Glutamatergic neuron (in vitro differentiated cells): ENCODE measurements at regions not wholly inside any gene's neighbourhood (a gene's known extent, or its start where the extent isn't known, plus 50 kb on each side); places are given as distances from the start of the nearest gene placed in this dataset.

Experiments
- DNase-seq: peaks from one replicate; pipeline ENCODE4 v3.0.0; 2022
- H3K27ac Mint-ChIP-seq: one replicate; pipeline ENCODE4 v1.8.0; 2020; ENCODE audit warnings: mild to moderate bottlenecking, mixed read lengths, inconsistent platforms; ENCODE audit not compliant: unreplicated experiment
- H3K27me3 Mint-ChIP-seq: one replicate; pipeline ENCODE4 v1.8.0; 2020; ENCODE audit warnings: mild to moderate bottlenecking, moderate library complexity, mixed read lengths, inconsistent platforms; ENCODE audit not compliant: unreplicated experiment
- H3K36me3 Mint-ChIP-seq: one replicate; pipeline ENCODE4 v1.8.0; 2020; ENCODE audit warnings: mild to moderate bottlenecking, mixed read lengths, inconsistent platforms; ENCODE audit not compliant: unreplicated experiment
- H3K4me1 Mint-ChIP-seq: one replicate; pipeline ENCODE4 v1.8.0; 2020; ENCODE audit warnings: mild to moderate bottlenecking, low read depth, mixed read lengths, inconsistent platforms; ENCODE audit not compliant: unreplicated experiment
- H3K4me3 Mint-ChIP-seq: one replicate; pipeline ENCODE4 v1.8.0; 2020; ENCODE audit warnings: mild to moderate bottlenecking, mixed read lengths, inconsistent platforms; ENCODE audit not compliant: unreplicated experiment
- H3K9me3 Mint-ChIP-seq: one replicate; pipeline ENCODE4 v1.8.0; 2020; ENCODE audit warnings: mild to moderate bottlenecking, moderate library complexity, mixed read lengths, inconsistent platforms; ENCODE audit not compliant: unreplicated experiment
- TF ChIP-seq, protein P1 (sequence below): fragments of 200-600 bp; sonication (generic); IDR thresholded peaks from one replicate; pipeline ENCODE4 v1.5.0; 2021; ENCODE audit not compliant: partially characterized antibody, unreplicated experiment

- Mint-ChIP-seq H3K9me3 (peaks cover 5% of the 10 kb centered on the region), H3K27me3 (peaks cover 7% of the 10 kb centered on the region), H3K36me3 (no peaks in the 10 kb centered on the region), H3K4me3 (no peak overlapping the region), H3K27ac (no peak overlapping the region), H3K4me1 (peaks cover 7% of the 10 kb centered on the region)
- no peak for DNase-seq
- TF ChIP-seq, protein P1, sequence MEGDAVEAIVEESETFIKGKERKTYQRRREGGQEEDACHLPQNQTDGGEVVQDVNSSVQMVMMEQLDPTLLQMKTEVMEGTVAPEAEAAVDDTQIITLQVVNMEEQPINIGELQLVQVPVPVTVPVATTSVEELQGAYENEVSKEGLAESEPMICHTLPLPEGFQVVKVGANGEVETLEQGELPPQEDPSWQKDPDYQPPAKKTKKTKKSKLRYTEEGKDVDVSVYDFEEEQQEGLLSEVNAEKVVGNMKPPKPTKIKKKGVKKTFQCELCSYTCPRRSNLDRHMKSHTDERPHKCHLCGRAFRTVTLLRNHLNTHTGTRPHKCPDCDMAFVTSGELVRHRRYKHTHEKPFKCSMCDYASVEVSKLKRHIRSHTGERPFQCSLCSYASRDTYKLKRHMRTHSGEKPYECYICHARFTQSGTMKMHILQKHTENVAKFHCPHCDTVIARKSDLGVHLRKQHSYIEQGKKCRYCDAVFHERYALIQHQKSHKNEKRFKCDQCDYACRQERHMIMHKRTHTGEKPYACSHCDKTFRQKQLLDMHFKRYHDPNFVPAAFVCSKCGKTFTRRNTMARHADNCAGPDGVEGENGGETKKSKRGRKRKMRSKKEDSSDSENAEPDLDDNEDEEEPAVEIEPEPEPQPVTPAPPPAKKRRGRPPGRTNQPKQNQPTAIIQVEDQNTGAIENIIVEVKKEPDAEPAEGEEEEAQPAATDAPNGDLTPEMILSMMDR = no peak
Measured at GRCh38 chr3:44074181-44074580, 167.5 kb upstream of the TOPAZ1 start.

- Mint-ChIP-seq H3K27me3 (peaks cover 7% of the 10 kb centered on the region), H3K4me1 (peaks cover 7% of the 10 kb centered on the region), H3K36me3 (no peaks in the 10 kb centered on the region), H3K27ac (no peak overlapping the region), H3K9me3 (peaks cover 5% of the 10 kb centered on the region), H3K4me3 (no peak overlapping the region)
- TF ChIP-seq, protein P1 = no peak
- DNase-seq = no peak
Measured at GRCh38 chr3:44076221-44076829, 165.4 kb upstream of the TOPAZ1 start.

GRCh38 chr3:44077267-44077666, 164.4 kb upstream of the TOPAZ1 start:
- TF ChIP-seq, protein P1 = no peak
- Mint-ChIP-seq H3K27me3 (peaks cover 7% of the 10 kb centered on the region), H3K4me1 (peaks cover 7% of the 10 kb centered on the region), H3K9me3 (peaks cover 3% of the 10 kb centered on the region), H3K4me3 (no peak overlapping the region), H3K36me3 (no peaks in the 10 kb centered on the region), H3K27ac (peak overlapping the region; percentile 60)
- DNase-seq = no peak

- no peak for DNase-seq
- Mint-ChIP-seq H3K27me3 (peaks cover 7% of the 10 kb centered on the region), H3K4me1 (peaks cover 7% of the 10 kb centered on the region), H3K9me3 (peaks cover 3% of the 10 kb centered on the region), H3K4me3 (no peak overlapping the region), H3K27ac (no peak overlapping the region), H3K36me3 (no peaks in the 10 kb centered on the region)
- TF ChIP-seq, protein P1 = no peak
Measured at GRCh38 chr3:44078863-44079262, 162.8 kb upstream of the TOPAZ1 start.

GRCh38 chr3:44079916-44080315, 161.8 kb upstream of the TOPAZ1 start:
- no peaks in the 10 kb centered on the region for H3K36me3 Mint-ChIP-seq
- peaks cover 7% of the 10 kb centered on the region for H3K27me3 Mint-ChIP-seq
- H3K27ac Mint-ChIP-seq = no peak overlapping the region
- TF ChIP-seq, protein P1 = no peak
- DNase-seq = no peak
- H3K4me1 Mint-ChIP-seq = peaks cover 7% of the 10 kb centered on the region
- peaks cover 2% of the 10 kb centered on the region for H3K9me3 Mint-ChIP-seq
- no peak overlapping the region for H3K4me3 Mint-ChIP-seq
